ENCODE measurements at regions not wholly inside any gene's neighbourhood (a gene's known extent, or its start where the extent isn't known, plus 50 kb on each side); places are given as distances from the start of the nearest gene placed in this dataset.
"Not testable (repeated sequence)": the region's sequence is repeated elsewhere in the genome, so short reads cannot be mapped to it uniquely, and the experiment has no call there.

DNA sequence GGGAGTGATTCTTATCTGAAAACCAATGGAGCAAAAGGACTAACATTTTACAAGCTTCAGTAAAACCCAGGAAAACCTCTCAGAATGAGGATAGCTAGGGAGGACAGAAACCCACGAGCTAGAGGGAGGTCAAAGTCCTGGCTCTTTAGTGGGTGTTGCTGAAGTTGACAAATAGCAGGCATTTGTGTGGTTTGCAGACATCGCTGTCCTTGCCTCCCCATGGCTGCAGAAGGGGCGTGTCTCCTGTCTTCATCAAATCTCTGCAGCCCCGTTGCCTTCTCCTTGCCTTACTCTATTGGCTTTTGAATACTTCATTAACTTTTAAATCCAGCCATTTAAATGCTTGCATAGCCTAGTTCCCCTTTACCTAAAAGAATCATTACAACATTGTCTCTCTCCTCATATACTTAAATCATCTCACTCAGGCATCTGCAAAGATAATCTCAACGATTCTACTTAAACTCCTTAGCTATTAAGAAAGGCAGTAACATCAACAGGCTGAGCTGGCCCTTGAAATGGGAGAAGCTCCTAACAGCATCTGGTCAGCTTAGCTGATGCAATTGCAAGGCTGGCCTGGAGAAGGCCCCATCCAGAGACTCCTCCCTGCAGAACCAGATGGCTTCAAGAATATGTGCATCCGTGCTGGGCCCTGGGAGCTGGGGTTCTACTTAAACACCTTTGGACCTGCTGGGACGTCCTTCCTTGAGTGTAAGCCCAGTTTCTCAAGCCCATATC lies 152.8 kb upstream of the TAS2R1 start:
- no peak for DNase-seq

DNA sequence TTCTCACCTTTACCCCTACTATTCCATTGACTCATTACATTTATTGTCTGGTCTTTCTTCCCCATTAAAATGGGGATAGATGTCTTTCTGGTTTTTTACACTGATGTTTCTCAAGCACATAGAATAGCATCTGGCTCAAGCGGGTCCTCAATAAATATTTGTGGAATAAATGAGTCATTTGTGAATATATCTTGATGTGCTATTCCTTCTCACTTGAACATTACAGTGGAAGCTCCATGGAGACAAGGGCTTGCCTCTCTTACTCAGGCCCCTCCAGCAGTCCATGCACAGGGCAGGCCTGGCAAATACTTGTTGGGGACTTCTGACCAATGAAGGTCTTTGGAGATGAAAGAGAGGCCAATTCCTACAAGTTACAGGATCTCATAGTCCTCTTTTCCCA lies 151.7 kb upstream of the TAS2R1 start:
- DNase-seq: no peak

DNA sequence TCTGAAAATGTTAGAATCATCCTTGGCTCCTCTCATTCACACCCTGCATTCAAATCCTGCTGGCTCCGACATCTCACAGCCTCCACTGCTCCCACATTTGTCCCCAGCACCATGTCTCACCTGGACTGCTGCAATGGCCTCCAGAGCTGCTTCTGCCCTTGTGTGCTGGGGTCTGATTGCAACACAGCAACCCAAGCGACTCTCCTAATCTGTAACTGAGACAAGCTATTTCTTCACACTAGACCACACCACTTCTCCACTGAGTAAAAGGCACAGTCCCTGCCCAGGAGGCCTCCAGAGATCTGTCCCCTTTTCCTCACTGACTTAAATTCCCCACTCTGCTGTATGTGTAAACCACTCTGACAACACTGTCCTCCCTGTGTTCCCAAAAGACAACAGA lies 151.1 kb upstream of the TAS2R1 start:
- no peak for DNase-seq

DNA sequence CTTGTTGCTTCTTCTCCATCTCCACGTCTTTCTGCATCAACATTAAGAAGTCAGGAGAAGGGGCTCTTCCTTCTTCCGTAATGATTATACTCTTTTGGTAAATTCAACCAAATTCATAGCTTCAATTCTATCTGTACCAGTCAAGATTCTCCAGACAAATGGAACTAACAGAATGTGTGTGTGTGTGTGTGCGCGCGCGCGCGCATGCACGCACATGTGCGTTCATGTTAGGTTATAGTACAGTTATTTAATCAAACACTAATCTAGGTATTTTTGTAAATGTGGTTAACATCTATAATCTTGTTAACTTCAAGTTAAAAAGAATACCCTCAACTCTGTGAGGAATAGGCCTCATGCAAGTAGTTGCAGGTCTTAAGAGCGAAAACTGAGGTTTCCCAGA lies 150.3 kb upstream of the TAS2R1 start:
- DNase-seq: no peak

DNA sequence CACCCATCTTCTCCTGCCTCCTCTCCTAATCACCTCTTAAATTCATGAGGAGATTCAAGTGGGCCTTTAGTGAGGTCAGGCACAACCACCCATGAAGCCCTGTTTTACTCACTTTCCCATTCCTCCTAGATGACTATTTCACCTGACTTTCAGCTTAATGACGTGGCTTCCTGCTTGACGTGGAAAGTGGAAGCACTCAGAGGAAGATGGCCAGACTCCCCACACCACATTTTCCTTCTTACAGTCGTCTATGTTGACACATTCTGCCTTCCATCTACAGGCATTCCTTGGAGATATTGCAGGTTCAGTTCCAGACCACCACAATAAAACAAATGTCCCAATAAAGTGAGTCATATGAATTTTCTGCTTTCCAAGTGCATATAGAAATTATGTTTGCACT lies 146.4 kb upstream of the TAS2R1 start:
- DNase-seq: no peak

DNA sequence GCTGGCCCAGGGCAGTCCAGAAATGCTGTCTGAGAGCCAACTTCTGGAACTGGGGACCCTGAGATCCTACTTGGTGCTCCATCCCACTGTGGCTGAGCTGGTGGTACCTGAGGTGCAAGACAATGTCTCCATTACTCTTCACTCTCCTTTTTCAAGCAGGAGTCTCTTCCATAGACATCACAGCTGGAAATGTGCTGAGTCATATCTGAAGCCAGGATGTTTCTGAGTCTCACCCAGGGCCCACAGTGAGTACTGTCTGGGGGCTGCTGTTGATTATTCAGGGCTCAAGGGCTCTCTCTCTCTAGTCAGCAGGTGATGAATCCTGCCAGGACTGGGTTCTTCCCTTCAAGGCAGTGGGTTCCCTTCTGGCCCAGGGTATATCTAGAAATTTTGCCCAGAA lies 145.2 kb upstream of the TAS2R1 start:
- no peak for DNase-seq

DNA sequence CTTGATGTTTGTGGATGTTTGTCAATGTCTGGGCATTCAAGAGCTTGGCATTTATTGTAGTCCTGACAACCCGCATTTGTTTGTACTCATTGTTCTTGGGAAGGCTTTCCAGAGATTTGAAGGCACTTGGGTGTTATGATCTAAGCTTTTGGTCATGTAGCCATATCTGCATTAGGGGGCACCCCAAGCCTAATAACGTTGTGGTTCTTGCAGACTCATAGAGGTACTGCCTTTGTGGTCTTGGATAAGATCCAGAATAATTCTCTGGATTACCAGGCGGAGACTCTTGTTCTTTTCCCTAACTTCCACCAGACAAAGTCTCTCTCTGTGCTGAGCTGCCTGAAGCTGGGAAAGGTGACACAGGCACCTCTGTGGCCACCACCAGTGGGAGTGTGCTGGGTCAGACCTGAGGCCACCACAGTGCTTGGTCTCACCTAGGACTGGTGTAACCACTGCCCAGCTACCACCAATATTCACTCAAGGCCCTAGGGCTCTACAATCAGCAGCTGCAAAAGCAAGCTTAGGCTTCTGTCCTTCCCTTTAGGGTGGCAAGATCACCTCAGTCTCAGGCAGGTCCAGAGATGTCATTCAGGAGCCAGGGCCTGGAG lies 144.4 kb upstream of the TAS2R1 start:
- no peak for DNase-seq

DNA sequence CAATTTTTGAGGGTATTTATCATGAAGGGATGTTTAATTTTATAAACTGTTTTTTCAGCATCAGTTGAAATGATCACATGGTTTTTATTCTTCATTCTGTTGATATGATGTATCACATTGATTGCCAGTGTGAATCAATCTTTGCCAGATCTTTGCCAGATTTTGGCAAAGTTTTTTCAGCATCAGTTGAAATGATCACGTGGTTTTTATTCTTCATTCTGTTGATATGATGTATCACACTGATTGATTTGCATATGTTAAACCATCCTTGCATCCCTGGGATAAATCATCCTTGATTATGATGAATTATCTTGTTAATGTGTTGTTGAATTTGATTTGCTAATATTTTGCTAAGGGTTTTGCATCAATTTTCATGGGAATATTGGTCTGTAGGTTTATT lies 140.9 kb upstream of the TAS2R1 start:
- no peak for DNase-seq

DNA sequence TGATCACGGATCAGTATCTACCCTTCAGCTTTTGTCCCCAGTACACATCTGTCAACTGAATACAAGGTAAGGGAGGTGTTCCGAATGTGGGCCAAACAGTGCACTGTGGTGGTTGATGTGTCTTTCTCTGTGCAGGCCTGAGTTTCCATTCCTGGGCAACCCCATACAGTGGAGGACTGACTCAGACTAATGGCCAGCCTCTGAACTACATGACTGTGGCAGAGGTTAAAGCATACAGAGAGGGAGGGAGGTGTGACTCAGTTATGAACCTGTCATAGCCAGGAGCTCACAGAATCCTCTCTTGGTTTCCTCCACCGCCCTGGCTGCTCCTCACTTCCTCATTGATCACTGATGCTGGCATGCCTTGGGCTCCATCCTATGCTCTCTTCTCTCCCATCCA lies 136.4 kb upstream of the TAS2R1 start:
- DNase-seq: no peak

DNA sequence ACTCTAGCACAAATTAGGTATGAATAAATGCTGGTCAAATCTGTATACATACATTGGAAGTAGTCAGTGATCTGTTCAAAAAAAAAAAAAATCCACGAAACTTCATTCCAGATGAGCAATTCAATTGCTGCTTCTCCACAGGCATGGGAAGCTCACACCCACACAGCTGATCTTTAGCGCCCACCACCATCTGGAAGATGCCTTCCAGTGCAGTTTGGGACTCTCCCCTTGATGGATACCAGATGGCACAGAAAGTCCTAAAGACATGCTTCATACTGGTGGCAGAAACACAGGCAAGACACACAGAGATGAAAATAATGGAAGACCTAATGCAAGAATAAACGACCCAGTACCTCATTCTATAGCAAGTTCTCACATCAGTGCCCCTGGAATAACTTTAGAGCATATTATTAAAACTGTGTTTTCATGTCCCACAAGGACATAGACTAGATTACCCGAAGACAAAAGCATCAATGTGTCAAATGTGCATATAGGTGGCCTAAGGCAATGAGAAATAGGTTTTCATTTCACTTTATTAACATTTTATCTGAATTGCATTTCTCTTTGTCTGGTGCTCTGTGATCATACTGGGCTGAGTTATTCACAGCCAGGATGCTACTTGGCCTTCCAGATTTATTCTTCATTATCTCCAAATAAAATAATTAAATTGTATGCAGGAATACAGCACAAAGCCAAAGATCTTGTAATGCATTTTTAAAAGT lies 135.4 kb upstream of the TAS2R1 start:
- no peak for DNase-seq

DNA sequence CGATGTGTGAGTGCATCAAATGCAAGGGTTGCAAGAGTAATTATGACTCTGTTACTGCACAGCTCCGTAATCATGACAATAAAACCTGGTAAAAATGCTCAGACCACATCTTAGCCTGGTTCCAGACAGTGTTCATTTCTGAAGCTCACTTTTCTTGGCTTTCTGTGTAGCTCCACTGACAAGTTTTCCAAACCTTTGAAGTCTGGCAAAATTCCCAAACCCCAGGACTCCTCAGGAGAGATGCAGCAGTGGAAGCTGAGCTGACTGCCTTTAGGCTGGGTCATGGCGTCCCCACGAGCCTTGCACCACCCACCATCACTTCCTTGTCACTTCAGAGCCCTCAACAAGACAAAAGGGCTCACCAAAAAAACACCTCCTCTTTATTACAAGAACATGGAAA lies 131.6 kb upstream of the TAS2R1 start:
- no peak for DNase-seq

DNA sequence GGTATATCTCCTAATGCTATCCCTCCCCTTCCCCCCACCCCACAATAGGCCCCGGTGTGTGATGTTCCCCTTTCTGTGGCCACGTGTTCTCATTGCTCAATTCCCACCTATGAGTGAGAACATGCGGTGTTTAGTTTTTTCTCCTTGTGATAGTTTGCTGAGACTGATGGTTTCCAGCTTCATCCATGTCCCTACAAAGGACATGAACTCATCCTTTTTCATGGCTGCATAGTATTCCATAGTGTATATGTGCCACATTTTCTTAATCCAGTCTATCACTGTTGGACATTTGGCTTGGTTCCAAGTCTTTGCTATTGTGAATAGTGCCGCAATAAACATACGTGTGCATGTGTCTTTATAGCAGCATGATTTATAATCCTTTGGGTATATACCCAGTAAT lies 122.5 kb upstream of the TAS2R1 start:
- DNase-seq: not testable (repeated sequence)

DNA sequence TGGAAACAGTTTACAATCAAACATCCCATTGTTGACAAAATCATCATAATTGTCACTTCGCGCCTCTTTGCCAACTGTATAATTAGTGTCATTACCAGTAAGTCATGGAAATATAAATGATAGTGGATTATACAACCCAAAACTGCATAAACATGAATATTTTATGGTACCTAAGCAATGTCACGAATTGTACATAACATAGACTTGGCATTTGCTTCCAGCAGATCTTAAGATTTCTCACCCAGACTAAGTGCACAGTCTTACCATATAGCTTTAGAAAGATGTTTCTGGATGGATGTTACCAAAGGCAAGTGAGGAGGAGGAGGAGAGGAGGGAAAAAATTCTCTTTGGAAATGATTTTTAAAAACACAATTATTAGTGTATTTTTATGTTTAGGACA lies 113.4 kb upstream of the TAS2R1 start:
- DNase-seq: no peak

DNA sequence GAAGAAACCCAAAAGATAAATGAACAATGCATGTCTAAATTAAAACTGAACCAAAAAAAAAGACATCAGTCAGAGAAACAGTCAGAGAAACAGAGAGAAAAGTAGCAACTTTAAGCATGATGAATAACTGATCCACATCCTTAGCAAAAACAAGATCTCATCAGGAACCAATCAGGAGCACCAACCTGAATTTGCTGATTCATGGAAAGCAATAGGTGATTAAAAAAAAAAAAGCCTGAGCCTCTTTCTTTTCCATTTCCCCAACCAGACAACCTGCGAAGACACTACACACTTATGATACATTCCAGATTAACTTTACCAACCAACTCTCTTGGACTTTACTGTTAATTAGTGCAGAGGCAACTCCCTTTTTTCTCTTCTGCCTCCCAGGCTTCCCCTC lies 112.7 kb upstream of the TAS2R1 start:
- no peak for DNase-seq

DNA sequence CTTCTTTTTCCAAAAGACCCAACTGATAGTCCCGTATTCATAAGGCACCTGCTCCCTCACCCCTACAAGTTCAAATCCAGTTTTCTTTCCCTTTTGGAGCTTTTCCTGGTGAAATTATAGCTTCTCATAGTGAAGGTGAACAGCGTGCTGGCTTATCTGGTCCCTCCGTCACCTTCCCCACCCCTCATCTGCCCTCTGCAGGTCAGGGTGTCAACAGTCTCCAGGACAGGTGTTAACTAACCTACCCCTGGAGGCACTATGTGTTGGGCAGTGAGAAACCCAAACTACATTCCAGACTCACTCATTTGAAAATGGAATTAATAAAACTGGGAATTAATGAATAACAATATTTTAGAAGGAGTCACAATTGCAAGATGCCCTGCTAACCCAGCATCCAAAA lies 109.0 kb upstream of the TAS2R1 start:
- no peak for DNase-seq

DNA sequence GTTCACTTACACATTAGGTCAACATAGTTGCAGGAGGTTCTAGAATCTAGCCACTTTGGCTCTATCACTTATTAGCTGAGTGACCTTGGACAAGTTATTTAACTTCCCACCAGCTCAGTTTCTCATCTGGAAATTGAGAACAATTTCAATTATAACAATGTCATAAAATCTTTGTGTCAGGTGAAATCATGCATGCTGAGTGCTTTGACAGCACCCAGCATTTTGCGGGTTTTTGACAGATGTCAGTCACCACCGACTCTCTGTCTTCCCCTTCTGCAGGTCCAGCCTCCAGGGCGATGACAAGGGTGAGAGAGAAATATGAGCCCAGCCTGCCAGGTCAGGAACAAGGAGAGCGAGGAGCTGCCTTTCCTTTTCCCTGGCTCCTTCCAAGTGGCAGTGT lies 107.1 kb upstream of the TAS2R1 start:
- no peak for DNase-seq

DNA sequence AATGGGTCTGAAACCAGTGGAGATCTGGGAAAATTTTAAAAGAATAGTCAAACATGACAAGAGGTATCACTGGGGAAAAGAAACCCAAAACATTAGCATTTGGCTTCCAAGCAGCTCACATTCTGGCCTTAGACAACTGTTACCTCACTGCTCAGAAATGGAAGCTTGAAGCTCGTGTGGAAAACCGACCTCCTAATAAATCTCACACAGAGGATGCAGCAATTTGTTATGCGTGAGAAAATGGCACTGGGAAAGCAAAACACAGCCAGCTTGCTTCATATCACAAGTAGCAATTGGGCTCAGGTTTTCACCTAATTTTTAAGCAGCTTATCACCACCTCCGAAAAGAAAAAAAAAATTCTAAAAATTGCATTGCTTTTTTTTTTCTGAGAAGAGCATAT lies 103.3 kb upstream of the TAS2R1 start:
- DNase-seq: no peak

DNA sequence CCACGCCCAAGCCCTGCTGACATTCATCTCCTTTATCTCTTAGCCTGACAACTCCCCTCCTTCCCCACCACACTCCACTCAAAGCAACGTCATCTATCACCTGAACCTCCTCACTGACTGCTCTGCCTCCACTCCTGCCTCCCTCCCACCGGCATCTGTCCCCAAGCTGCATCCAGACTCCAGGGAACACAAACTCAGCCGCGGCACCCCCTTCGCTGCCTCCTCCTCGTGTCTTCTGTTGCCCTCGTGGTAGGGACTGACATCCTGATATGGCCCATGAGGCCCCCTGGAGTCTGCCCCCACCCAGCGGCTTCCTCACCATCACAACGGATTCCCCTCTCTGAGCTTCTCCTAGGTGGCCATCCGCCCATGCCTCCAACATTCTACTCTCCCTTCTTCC lies 101.0 kb upstream of the TAS2R1 start:
- no peak for DNase-seq

DNA sequence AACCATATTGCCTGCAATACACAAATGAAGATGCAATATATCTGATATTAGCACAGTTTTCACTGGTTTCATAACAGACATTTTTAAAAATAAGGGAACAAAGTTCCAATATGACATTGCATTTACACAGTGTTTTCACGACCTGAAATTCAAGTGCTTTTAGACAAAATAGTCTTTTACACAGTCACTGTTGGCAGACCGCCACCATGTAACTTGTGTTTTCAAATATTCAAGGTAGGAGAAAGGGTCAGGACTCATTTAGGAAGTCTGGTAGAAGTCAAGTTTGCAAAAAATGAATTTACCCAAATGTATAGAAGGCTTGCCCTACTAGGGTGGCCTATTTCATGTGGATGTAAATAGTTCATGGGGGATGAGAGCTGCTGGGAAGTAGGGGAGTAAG lies 98.1 kb upstream of the TAS2R1 start:
- no peak for DNase-seq

DNA sequence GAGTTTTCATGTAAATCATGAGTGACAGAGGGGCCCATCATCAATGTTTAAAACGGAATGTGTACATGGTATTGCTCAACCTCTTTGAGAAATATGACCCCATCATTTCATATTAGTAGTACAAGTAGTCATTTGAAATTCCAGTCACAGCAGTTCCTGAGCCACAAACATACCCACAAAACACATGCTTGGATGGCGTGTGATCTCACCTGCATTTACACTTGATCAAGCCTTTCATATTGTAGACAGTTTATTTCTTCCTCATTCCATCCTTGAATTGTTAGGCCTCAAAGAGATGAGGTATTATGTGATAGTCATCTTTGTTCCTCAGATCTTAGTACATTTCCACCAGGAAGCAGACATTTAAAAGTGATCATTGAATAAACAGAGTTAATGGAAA lies 96.8 kb upstream of the TAS2R1 start:
- no peak for DNase-seq

DNA sequence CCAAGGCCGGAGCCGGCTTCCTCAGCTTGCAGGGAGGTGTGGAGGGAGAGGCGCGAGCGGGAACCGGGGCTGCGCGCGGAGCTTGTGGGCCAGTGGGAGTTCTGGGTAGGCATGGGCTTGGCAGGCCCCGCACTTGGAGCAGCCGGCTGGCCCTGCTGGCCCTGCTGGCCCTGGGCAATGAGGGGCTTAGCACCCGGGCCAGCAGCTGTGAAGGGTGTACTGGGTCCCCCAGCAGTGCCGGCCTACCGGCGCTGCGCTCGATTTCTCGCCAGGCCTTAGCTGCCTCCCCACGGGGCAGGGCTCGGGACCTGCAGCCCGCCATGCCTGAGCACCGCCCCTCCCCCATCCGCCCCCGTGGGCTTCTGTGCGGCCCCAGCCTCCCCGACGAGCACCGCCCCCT lies 95.1 kb upstream of the TAS2R1 start:
- DNase-seq: not testable (repeated sequence)

DNA sequence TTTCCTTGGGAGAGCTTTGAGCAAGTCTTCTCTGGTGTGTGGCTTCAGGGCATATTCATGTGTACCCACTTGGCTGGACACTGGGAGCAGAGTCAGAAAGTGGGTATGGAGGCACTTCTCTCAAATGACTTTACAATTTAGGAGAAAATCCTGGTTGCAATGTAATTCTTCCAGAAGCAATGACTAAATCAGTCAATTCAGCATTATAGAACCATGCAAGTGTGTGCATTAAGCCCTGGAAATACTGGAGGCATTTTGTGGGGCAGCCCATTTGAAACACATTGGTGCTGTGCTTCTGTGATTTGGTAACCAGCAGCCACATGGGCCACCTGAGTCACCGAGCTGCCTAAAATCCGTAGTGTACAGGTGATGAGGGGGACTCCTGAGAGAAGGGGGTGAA lies 94.6 kb upstream of the TAS2R1 start:
- no peak for DNase-seq

DNA sequence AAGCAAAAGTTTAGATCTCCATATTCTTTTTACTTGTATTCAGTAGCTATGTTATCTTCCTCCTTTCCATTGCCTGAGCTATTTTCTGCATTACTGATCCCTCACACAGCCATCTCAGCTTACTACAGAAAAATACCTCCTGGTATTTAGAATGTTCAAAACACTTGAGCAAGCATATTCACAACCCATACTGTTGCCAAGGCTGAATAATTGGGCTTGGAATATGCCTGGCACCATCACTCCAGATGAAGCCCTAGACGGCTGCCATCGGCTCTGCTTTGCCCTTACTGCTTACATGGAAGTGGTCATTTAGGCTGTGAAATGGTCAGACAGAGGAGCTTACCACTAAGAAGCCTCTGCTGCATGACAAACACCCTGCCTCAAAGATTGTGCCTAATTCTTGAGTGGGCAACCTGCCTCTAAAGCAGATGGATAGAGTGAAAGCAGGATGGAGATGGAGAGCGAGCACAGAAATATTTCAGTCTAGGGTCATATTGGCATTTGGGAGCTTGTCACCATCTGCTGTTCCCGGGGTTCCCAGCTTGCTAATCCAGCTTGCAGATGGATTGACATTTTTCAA lies 92.5 kb upstream of the TAS2R1 start:
- no peak for DNase-seq

DNA sequence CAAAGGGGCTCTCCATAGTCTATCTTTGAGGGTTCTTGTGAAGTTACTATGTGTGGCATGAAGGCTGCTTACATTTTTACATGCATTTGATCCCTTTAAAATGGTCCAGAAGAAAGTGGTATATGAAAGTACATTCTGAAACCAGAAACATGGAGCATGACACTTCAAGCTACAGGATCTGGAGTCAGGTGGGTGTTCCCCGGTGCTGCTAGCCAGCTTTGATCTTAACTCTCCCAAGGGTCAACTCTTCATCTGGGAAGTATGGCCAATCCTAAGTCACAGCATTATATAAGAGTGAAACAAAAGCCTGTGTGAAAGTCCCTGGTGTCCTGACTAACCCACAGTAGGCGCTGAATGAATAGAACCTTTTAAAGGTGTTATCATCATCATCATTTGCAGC lies 91.0 kb upstream of the TAS2R1 start:
- DNase-seq: no peak
